Activated B cell treated with CpG ODN at 0.5 μM for 24 hours (primary cell): ENCODE measurements at regions not wholly inside any gene's neighbourhood (a gene's known extent, or its start where the extent isn't known, plus 50 kb on each side); places are given as distances from the start of the nearest gene placed in this dataset.

Experiments
- ATAC-seq: fragments of 200-7000 bp; cut with Tn5 transposase; one replicate; pipeline ENCODE4 v1.10.0; 2021; ENCODE audit warnings: low read depth, mild to moderate bottlenecking, moderate library complexity
- CTCF ChIA-PET: fragments of 350-600 bp; sonication (Branson Sonifier 250); formaldehyde crosslinking; loops from one replicate; lab custom pipeline; 2021; ENCODE audit warnings: antibody characterized with exemption; lab: Charles Lee
- POLR2A ChIA-PET: fragments of 350-600 bp; sonication (Branson Sonifier 250); formaldehyde crosslinking; loops from one replicate; lab custom pipeline; 2021; ENCODE audit warnings: antibody characterized with exemption; lab: Charles Lee
- DNase-seq: peaks from one replicate; pipeline ENCODE4 v3.0.0; 2022
- H3K27ac Mint-ChIP-seq: one replicate; pipeline ENCODE4 v1.8.0; 2020; ENCODE audit warnings: mixed read lengths
- H3K27me3 Mint-ChIP-seq: one replicate; pipeline ENCODE4 v1.8.0; 2021; ENCODE audit warnings: mixed read lengths
- H3K36me3 Mint-ChIP-seq: one replicate; pipeline ENCODE4 v1.8.0; 2021; ENCODE audit warnings: low read depth, mixed read lengths
- H3K4me1 Mint-ChIP-seq: one replicate; pipeline ENCODE4 v1.8.0; 2021; ENCODE audit warnings: mixed read lengths
- H3K4me3 Mint-ChIP-seq: one replicate; pipeline ENCODE4 v1.8.0; 2020; ENCODE audit warnings: mild to moderate bottlenecking, mixed read lengths
- H3K9me3 Mint-ChIP-seq: one replicate; pipeline ENCODE4 v1.8.0; 2020; ENCODE audit warnings: mixed read lengths
- intact Hi-C: fragments of 100-400 bp; cut with micrococcal nuclease; formaldehyde crosslinking; loops from one replicate; pipeline ENCODE4 v1.15.1; 2024
- TF ChIP-seq, protein P1 (sequence below): fragments of 200-600 bp; IDR thresholded peaks from one replicate; pipeline ENCODE4 v1.8.0; 2022; ENCODE audit warnings: antibody characterized with exemption, mild to moderate bottlenecking

DNA sequence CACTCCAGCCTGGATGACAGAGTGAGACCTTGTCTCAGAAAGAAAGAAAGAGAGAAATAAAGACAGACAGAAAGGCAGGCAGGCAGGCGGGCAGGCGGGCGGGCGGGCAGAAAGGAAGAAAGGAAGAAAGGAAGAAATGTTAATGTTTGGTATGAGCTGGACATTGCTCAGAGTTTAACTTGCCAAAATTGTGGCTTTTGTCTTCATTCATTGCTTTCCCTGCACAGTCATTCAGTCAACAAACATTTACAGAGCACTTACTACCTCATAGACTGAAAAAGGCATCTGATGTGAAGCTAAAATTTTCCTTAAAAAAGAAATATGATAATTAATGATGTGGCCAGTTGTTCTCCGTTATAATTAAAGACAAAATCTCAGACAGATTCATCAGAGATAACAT lies 247.1 kb downstream of the SPTSSA start:
- no peaks in the 10 kb centered on the region for H3K4me1 Mint-ChIP-seq
- ATAC-seq (no peak), DNase-seq (no peak)
- TF ChIP-seq, protein P1, sequence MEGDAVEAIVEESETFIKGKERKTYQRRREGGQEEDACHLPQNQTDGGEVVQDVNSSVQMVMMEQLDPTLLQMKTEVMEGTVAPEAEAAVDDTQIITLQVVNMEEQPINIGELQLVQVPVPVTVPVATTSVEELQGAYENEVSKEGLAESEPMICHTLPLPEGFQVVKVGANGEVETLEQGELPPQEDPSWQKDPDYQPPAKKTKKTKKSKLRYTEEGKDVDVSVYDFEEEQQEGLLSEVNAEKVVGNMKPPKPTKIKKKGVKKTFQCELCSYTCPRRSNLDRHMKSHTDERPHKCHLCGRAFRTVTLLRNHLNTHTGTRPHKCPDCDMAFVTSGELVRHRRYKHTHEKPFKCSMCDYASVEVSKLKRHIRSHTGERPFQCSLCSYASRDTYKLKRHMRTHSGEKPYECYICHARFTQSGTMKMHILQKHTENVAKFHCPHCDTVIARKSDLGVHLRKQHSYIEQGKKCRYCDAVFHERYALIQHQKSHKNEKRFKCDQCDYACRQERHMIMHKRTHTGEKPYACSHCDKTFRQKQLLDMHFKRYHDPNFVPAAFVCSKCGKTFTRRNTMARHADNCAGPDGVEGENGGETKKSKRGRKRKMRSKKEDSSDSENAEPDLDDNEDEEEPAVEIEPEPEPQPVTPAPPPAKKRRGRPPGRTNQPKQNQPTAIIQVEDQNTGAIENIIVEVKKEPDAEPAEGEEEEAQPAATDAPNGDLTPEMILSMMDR, result no peak
- H3K27ac Mint-ChIP-seq, result no peak overlapping the region
- H3K4me3 Mint-ChIP-seq, result no peak overlapping the region
- ChIA-PET CTCF (no interaction called here), POLR2A (no interaction called here)
- H3K36me3 Mint-ChIP-seq, result no peaks in the 10 kb centered on the region
- H3K27me3 Mint-ChIP-seq, result peaks cover 6% of the 10 kb centered on the region
- intact Hi-C loops, result no loop called here
- peaks cover 3% of the 10 kb centered on the region for H3K9me3 Mint-ChIP-seq

GRCh38 chr14:34213332-34213731 lies 248.7 kb downstream of the SPTSSA start:
- Mint-ChIP-seq H3K27ac (no peak overlapping the region), H3K4me3 (no peak overlapping the region), H3K9me3 (peaks cover 3% of the 10 kb centered on the region), H3K27me3 (peaks cover 2% of the 10 kb centered on the region), H3K36me3 (no peaks in the 10 kb centered on the region), H3K4me1 (no peaks in the 10 kb centered on the region)
- intact Hi-C loops, result no loop called here
- ChIA-PET POLR2A (no interaction called here), CTCF (no interaction called here)
- TF ChIP-seq, protein P1, result no peak
- DNase-seq (no peak), ATAC-seq (no peak)

GRCh38 chr14:34212172-34212929 lies 249.7 kb downstream of the SPTSSA start:
- Mint-ChIP-seq H3K27me3 (peaks cover 2% of the 10 kb centered on the region), H3K4me1 (no peaks in the 10 kb centered on the region), H3K4me3 (no peak overlapping the region), H3K36me3 (no peaks in the 10 kb centered on the region), H3K27ac (no peak overlapping the region), H3K9me3 (peaks cover 3% of the 10 kb centered on the region)
- intact Hi-C loops, result no loop called here
- no peak for ATAC-seq
- ChIA-PET POLR2A (no interaction called here), CTCF (no interaction called here)
- no peak for DNase-seq
- TF ChIP-seq, protein P1, result no peak

- no peak for DNase-seq
- intact Hi-C loops, result no loop called here
- Mint-ChIP-seq H3K36me3 (no peaks in the 10 kb centered on the region), H3K27ac (no peak overlapping the region), H3K9me3 (no peaks in the 10 kb centered on the region), H3K27me3 (peaks cover 2% of the 10 kb centered on the region), H3K4me1 (no peaks in the 10 kb centered on the region), H3K4me3 (no peak overlapping the region)
- TF ChIP-seq, protein P1, result no peak
- ATAC-seq, result no peak
- ChIA-PET CTCF (no interaction called here), POLR2A (no interaction called here)
These were observed 250.3 kb downstream of the SPTSSA start for GRCh38 chr14:34211732-34212131.

DNA sequence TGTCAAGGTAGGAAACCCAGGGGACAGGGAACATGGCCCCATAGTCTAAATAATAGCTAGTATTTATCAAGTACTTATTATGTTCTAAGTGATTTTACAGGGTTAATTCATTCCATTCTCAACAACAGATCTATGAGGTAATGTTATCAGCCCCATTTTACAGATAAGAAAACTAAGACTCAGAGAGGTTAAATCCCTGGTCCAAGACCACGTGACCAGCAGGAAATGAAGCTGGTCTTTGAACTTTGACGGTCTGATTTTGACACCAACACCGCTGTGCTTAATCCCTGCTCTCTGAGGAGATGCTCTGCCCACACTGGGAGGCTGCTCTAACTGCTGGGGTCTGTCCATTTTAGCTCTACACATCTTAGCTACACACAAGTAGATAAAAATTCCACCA lies 253.5 kb downstream of the SPTSSA start:
- ATAC-seq (no peak), DNase-seq (no peak)
- H3K4me1 Mint-ChIP-seq, result no peaks in the 10 kb centered on the region
- H3K27ac Mint-ChIP-seq, result no peak overlapping the region
- ChIA-PET CTCF (no interaction called here), POLR2A (no interaction called here)
- H3K36me3 Mint-ChIP-seq, result no peaks in the 10 kb centered on the region
- intact Hi-C loops, result no loop called here
- H3K9me3 Mint-ChIP-seq, result no peaks in the 10 kb centered on the region
- TF ChIP-seq, protein P1, result no peak
- H3K4me3 Mint-ChIP-seq, result no peak overlapping the region
- H3K27me3 Mint-ChIP-seq, result peaks cover 2% of the 10 kb centered on the region
